GM12874 (cell line): ENCODE measurements at regions not wholly inside any gene's neighbourhood (a gene's known extent, or its start where the extent isn't known, plus 50 kb on each side); places are given as distances from the start of the nearest gene placed in this dataset.

Experiments
- TF ChIP-seq, protein P1 (sequence below): IDR thresholded peaks from 2 replicates; pipeline ENCODE4 v1.5.1; 2011; ENCODE audit warnings: low read depth, mild to moderate bottlenecking, control low read depth, low read length, moderate library complexity; ENCODE audit not compliant: insufficient read depth

DNA sequence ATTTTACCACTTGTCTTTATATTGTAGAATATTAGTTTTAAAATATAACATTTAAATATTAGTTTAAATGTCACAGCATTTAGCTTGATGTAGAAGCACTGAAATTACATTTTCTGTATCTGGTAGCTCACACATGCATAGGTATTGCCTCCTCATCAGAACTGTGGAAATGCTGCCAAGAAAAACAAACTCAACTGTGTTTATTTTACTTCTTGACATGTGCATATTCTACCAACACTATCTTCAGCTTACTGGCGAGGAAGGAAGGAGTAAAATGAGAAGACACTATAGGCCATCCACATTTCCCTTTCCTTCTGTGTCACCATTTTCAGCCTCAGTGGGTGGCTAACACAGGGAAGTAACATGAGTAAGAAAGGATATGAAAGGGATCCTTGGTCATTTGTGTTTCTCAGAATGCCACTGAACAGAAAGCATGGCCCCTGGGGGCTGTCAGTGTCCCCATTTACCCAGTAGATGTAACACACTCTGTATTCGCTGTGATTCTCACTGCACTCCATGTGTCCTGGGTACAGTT, 81.0 kb upstream of the HTR4 start:
- TF ChIP-seq, protein P1, sequence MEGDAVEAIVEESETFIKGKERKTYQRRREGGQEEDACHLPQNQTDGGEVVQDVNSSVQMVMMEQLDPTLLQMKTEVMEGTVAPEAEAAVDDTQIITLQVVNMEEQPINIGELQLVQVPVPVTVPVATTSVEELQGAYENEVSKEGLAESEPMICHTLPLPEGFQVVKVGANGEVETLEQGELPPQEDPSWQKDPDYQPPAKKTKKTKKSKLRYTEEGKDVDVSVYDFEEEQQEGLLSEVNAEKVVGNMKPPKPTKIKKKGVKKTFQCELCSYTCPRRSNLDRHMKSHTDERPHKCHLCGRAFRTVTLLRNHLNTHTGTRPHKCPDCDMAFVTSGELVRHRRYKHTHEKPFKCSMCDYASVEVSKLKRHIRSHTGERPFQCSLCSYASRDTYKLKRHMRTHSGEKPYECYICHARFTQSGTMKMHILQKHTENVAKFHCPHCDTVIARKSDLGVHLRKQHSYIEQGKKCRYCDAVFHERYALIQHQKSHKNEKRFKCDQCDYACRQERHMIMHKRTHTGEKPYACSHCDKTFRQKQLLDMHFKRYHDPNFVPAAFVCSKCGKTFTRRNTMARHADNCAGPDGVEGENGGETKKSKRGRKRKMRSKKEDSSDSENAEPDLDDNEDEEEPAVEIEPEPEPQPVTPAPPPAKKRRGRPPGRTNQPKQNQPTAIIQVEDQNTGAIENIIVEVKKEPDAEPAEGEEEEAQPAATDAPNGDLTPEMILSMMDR: no peak

DNA sequence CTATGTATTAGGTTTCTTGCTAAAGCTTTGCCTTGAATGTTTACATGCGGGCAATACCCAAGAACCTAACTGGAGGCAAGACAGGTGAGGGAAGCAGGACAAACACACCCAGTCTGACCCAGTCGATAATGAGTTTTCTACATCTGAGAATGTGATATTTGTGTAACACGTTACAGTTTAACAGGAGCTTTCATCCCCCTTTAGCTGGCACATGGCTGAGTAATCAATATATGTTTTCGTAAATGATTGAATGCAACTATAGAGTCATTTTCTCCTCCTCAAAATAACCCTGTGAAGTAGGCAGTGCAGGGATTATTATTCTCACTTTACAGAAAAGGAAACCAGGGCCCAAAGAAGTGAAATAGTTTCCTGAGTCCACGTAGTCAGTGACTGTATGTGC, 84.7 kb upstream of the HTR4 start:
- TF ChIP-seq, protein P1: no peak

DNA sequence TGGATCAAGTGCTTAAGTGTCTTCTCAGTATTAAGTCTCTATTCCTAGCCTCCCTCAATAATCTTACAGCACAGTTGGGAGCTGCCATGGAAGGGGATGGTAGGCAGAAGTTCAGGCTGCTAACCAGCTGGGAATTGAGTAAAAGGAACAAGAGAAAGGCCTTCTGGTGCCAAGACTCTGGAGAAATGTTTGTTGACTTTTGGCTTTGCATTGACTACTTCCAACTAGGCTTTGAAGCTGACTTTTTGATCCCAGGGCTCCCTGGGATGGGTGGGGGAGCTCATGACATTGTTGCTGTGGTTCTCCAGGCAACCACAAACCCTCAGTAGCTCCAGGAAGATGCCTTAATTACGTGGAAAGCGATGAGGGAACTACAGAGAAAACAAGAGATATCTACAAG, 85.2 kb upstream of the HTR4 start:
- TF ChIP-seq, protein P1: no peak

DNA sequence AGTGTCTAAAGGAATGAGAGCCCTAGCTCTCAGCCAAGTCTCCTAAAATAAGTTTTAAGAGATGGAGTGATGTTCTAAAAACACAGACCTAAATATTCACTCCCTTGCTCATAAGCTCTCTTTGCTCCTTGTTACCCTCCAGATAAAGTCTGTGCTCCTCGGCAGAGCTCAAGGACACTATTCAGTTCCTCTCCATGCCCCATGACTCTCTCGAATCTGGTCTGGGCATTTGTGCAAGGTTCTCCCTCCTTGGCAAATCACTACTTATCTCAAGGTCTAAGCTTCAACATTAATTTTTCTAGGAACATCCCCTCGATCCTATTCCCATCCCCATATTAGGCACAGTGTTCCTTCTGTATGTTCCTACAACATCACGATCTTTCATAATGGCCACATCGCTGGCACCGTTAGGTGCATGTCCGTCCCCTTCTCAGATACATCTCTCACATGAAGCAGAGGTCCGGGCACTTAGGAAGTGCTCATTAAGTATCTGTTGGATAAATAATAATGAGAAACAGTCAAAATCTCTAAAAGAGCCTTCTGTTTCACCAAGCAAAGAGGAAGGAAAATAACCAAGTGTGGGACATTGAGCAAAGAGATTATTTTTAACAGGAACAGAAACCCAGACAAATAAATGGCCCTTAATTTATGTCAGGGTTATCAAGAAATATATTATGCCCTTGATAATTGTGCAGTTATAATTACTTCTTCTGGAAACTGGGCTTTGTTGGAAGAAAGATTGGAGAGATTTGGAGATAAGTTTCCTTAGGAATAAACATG, 85.9 kb upstream of the HTR4 start:
- TF ChIP-seq, protein P1: no peak

DNA sequence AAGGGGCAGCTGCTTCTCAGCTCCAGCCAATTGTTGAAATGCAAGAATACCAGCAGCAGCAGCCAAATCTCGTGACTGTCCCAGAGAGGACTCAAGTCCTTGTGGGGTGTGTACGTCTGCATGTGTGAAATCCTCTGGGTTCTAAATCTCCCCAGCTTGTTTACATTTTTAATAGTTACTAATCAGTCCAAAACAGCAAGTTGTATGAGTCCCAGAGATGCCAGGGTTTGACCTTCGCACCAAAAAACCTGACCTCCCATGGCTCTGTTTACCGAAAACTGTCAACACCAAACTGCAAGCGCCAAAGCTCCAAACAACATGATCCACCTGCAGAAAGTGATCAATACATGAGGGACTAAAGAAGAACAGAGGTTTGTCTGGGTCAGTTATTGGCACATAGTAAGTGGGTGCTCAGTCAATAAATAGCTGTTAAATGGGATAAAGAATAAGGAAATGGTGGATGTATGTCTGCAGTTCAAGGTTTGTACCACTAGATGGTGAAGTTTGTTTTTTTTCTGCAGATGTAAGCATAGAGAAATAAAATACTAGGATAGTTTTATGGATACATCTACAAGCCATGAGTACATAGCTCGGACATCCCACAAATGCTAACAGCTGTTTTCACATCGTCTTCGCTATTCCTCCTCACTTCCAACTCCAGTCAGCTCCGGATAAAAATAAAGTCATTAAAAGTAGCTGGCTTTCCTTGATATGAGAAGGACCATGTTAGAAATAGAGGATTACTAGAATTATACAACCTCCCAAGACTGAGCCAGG, 85.3 kb upstream of the ADRB2 start:
- TF ChIP-seq, protein P1: peak; percentile 66

DNA sequence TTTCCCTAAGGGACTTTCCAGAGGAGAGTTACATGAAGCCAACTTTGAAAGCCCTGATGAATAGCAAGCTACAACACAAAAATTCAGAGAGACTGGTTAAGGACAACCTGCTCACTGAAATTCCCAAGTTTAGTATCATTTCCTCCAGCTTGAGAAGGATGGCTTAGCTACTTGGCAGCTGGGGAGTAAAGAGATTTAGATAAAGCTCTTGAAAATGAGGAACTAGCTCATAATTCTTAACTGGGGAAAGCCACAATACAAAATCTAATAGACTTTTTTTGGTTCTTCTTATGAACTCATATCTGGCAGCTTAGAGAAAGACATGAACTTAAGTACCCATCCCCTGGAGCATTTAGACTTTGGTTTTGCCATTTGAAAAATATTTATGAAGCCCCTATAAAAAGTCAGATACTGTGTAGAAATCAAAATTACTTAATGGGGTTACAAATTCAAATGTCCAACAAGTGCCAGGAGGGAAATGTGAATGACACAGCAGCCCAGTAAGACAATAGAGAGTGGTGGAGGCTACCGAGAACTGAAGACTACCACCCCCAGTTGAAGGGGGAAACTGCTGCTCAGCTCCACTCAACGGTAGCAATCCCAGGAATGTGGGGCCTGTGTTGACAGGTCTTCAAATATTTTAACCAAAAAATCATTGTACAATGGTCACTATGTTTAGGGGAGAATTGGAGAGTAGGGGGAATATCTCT, 79.4 kb upstream of the ADRB2 start:
- TF ChIP-seq, protein P1: no peak

DNA sequence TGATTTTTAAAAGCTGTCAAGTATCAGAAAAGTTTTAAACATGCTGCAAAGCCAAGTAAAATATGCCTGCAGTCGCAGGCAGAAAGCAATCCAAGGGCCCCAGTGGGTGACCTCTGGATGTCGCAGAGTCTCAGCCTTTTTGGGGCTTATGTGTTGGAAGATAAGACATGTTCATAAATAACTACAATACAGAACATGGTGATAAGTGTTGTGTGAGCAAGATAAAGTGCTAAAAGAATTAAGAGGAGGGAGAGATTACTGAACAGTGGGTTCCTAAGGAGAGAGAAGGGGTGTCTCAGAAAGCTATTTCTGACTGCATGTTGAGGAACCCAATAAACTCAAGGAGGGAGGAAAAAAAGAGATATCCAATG, 78.9 kb upstream of the ADRB2 start:
- TF ChIP-seq, protein P1: no peak
